Osteocyte (in vitro differentiated cells): ENCODE measurements at regions not wholly inside any gene's neighbourhood (a gene's known extent, or its start where the extent isn't known, plus 50 kb on each side); places are given as distances from the start of the nearest gene placed in this dataset.

Experiments used
- DNase-seq: peaks from one replicate; pipeline ENCODE4 v3.0.0; 2021; ENCODE audit warnings: mixed read lengths; ENCODE audit not compliant: unreplicated experiment; ENCODE audit errors: extremely low spot score
- H3K27ac Mint-ChIP-seq: one replicate; pipeline ENCODE4 v1.8.0; 2021; ENCODE audit warnings: mild to moderate bottlenecking, mixed read lengths; ENCODE audit not compliant: unreplicated experiment
- H3K27me3 Mint-ChIP-seq: one replicate; pipeline ENCODE4 v1.8.0; 2021; ENCODE audit warnings: mixed read lengths; ENCODE audit not compliant: unreplicated experiment
- H3K36me3 Mint-ChIP-seq: one replicate; pipeline ENCODE4 v1.8.0; 2021; ENCODE audit warnings: mixed read lengths; ENCODE audit not compliant: unreplicated experiment
- H3K4me1 Mint-ChIP-seq: one replicate; pipeline ENCODE4 v1.8.0; 2021; ENCODE audit warnings: mixed read lengths; ENCODE audit not compliant: unreplicated experiment
- H3K4me3 Mint-ChIP-seq: one replicate; pipeline ENCODE4 v1.8.0; 2021; ENCODE audit warnings: mild to moderate bottlenecking, moderate library complexity, mixed read lengths; ENCODE audit not compliant: unreplicated experiment
- H3K9me3 Mint-ChIP-seq: one replicate; pipeline ENCODE4 v1.8.0; 2021; ENCODE audit warnings: mixed read lengths; ENCODE audit not compliant: unreplicated experiment
- CTCF ChIP-seq: fragments of 200-600 bp; sonication (generic); IDR thresholded peaks from 2 replicates; pipeline ENCODE4 v1.5.0; 2021; ENCODE audit warnings: antibody characterized with exemption, mild to moderate bottlenecking, moderate library complexity

- no peaks in the 10 kb centered on the region for H3K4me1 Mint-ChIP-seq
- H3K4me3 Mint-ChIP-seq, result no peak overlapping the region
- H3K9me3 Mint-ChIP-seq, result peaks cover 22% of the 10 kb centered on the region
- TF ChIP-seq CTCF, result no peak
- H3K27ac Mint-ChIP-seq, result no peak overlapping the region
- no peaks in the 10 kb centered on the region for H3K36me3 Mint-ChIP-seq
- no peaks in the 10 kb centered on the region for H3K27me3 Mint-ChIP-seq
- no peak for DNase-seq
Observed at GRCh38 chr10:108598320-108598695, 1325.0 kb downstream of the XPNPEP1 start.

- H3K27ac Mint-ChIP-seq, result no peak overlapping the region
- no peak for DNase-seq
- H3K4me3 Mint-ChIP-seq, result no peak overlapping the region
- no peaks in the 10 kb centered on the region for H3K4me1 Mint-ChIP-seq
- no peaks in the 10 kb centered on the region for H3K27me3 Mint-ChIP-seq
- no peak for TF ChIP-seq CTCF
- peaks cover 22% of the 10 kb centered on the region for H3K9me3 Mint-ChIP-seq
- H3K36me3 Mint-ChIP-seq, result no peaks in the 10 kb centered on the region
Observed at GRCh38 chr10:108597657-108598319, 1325.5 kb downstream of the XPNPEP1 start.

GRCh38 chr10:108597031-108597430 lies 1326.3 kb downstream of the XPNPEP1 start:
- TF ChIP-seq CTCF, result no peak
- Mint-ChIP-seq H3K36me3 (no peaks in the 10 kb centered on the region), H3K9me3 (peaks cover 22% of the 10 kb centered on the region), H3K27ac (no peak overlapping the region), H3K4me3 (no peak overlapping the region), H3K27me3 (no peaks in the 10 kb centered on the region), H3K4me1 (no peaks in the 10 kb centered on the region)
- no peak for DNase-seq

GRCh38 chr10:108592956-108593355 lies 1330.4 kb downstream of the XPNPEP1 start:
- no peak overlapping the region for H3K27ac Mint-ChIP-seq
- H3K4me3 Mint-ChIP-seq, result no peak overlapping the region
- DNase-seq, result no peak
- peaks cover 9% of the 10 kb centered on the region for H3K9me3 Mint-ChIP-seq
- no peaks in the 10 kb centered on the region for H3K27me3 Mint-ChIP-seq
- H3K36me3 Mint-ChIP-seq, result no peaks in the 10 kb centered on the region
- TF ChIP-seq CTCF, result no peak
- H3K4me1 Mint-ChIP-seq, result no peaks in the 10 kb centered on the region

- Mint-ChIP-seq H3K27ac (no peak overlapping the region), H3K4me1 (no peaks in the 10 kb centered on the region), H3K36me3 (no peaks in the 10 kb centered on the region), H3K4me3 (no peak overlapping the region), H3K9me3 (peaks cover 14% of the 10 kb centered on the region), H3K27me3 (no peaks in the 10 kb centered on the region)
- no peak for DNase-seq
- TF ChIP-seq CTCF, result no peak
Observed at GRCh38 chr10:108591417-108591816, 1331.9 kb downstream of the XPNPEP1 start.
